ENCODE measurements at regions not wholly inside any gene's neighbourhood (a gene's known extent, or its start where the extent isn't known, plus 50 kb on each side); places are given as distances from the start of the nearest gene placed in this dataset.

DNA sequence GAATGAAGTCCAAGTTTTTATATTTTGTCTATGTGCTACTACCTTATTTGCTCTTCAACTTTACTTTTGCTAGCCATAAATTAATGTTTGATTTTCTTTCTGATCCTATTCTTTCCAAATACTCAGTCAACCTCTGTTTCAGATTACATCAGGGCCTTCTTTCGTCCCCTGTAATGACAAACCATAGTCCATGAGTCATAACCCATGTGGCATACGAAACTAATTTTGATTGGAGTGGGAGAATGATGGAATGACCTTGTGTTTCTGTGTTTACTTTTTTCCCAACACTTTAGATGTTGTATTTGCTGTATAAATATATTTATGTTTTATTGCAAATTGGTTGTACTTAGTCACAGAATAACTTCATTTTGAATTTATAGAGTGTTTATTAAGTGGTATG lies 1043.1 kb downstream of the DTWD2 start:
- peaks cover 15% of the 10 kb centered on the region for H3K9me3 Mint-ChIP-seq
- H3K27ac Mint-ChIP-seq = no peak overlapping the region
- H3K4me3 Mint-ChIP-seq = no peak overlapping the region
- no peak for DNase-seq (ENCODE audit: low spot score)
- no peaks in the 10 kb centered on the region for H3K36me3 Mint-ChIP-seq
- H3K4me1 Mint-ChIP-seq (ENCODE audit: low read depth in 2 of 2) = no peaks in the 10 kb centered on the region
- no peak for ATAC-seq
- H3K27me3 Mint-ChIP-seq = no peaks in the 10 kb centered on the region

DNA sequence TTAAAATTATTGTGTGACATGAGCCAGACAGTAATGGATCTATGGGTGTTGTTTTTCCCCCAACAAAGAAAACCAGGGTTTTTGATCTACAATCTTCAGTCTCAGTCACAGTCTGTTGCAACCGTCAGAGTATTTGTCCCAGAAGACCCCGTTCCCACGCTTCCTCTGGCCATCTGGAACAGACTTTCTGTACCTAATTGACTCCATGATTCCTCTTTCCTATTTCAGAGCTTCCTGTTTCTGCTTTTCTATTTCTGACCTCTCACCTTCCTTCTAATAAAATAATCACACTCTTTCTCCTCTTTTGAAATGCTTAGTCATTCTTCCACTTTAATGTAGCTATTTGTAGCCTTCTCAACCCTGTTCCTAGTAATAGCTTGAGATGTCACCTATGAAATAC lies 1044.8 kb downstream of the DTWD2 start:
- Mint-ChIP-seq H3K4me3 (no peak overlapping the region), H3K27ac (no peak overlapping the region), H3K36me3 (no peaks in the 10 kb centered on the region), H3K9me3 (peaks cover 10% of the 10 kb centered on the region), H3K4me1 (ENCODE audit: low read depth in 2 of 2) (no peaks in the 10 kb centered on the region), H3K27me3 (no peaks in the 10 kb centered on the region)
- no peak for ATAC-seq
- DNase-seq (ENCODE audit: low spot score) = no peak

DNA sequence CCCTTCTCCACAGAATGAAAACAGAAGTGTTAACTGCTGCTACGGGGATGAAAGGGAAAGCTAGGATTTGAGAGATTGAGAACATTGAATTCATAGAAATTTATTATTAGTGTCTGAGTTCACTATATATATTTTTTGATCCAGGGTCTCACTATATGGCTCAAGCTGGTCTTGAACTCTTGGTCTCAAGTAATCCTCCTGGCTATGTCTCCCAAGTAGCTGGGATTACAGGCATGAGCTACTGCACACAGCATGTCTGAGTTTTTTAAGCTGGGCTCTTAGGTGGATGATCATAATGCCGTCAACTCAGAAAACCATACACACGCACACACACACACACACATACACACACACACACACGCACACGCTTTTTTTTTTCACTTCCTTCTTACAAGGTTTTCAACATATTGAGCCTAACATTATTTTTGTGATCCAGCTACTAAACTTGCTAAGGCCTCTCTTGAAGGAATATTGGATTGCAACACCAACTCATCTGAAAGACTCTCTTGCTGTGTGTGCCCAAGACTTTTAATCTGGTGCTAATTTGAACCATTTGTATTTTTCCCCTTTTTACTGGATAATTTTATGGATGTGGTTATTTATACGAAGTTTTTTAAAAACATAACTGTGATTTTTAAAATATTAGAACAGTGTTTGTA lies 1045.4 kb downstream of the DTWD2 start:
- H3K27me3 Mint-ChIP-seq = no peaks in the 10 kb centered on the region
- H3K4me1 Mint-ChIP-seq (ENCODE audit: low read depth in 2 of 2) = no peaks in the 10 kb centered on the region
- no peak for DNase-seq (ENCODE audit: low spot score)
- H3K4me3 Mint-ChIP-seq = no peak overlapping the region
- H3K9me3 Mint-ChIP-seq = peaks cover 10% of the 10 kb centered on the region
- no peak overlapping the region for H3K27ac Mint-ChIP-seq
- no peak for ATAC-seq
- H3K36me3 Mint-ChIP-seq = no peaks in the 10 kb centered on the region

DNA sequence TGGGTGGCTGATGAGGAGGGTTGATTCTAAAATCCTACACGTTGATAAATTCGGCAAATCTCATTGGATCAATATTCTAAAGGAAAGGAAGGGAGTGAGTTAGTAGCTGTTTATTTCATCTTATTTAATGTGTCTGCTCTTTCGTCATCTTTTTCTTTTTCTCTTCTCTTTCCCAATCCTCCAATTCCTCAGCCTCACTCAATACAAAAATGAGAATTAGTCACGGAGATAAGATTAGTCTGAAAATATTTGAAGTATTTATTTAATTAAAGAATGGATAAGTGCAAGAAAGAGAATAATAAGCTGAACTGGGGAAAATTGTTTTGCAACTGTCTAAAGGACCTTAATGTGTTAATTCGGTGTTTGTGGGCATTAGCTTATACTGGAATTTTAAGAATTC lies 1095.1 kb downstream of the DTWD2 start:
- H3K4me3 Mint-ChIP-seq = no peak overlapping the region
- ATAC-seq = no peak

DNA sequence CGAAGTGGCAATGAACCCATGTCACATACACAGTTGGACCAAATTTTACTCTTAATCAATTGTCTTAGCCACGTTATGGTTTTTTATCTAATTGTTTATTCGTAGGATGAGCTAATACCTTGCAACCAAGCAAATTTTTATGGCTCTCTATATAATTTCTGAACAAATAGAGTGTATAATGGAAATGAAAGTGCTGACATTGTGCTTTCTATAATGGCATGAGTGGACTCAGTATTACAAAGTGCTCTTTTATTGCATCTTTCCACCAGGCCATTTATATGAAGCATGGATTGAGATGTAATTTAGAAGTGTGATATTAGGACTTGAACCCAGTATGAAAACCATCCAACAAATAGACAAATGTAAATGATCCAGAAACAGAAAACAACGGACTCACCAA lies 1096.0 kb downstream of the DTWD2 start:
- Mint-ChIP-seq H3K27ac (no peak overlapping the region), H3K4me1 (ENCODE audit: low read depth in 2 of 2) (no peaks in the 10 kb centered on the region), H3K27me3 (no peaks in the 10 kb centered on the region), H3K9me3 (peaks cover 13% of the 10 kb centered on the region), H3K4me3 (no peak overlapping the region), H3K36me3 (peaks cover 6% of the 10 kb centered on the region)
- DNase-seq (ENCODE audit: low spot score) (no peak), ATAC-seq (no peak)

More for the DNA sequence above, 1095.1 kb downstream of the DTWD2 start:
- Mint-ChIP-seq H3K27ac (no peak overlapping the region), H3K9me3 (peaks cover 9% of the 10 kb centered on the region), H3K27me3 (no peaks in the 10 kb centered on the region), H3K4me1 (ENCODE audit: low read depth in 2 of 2) (no peaks in the 10 kb centered on the region), H3K36me3 (no peaks in the 10 kb centered on the region)
- DNase-seq (ENCODE audit: low spot score) = no peak

DNA sequence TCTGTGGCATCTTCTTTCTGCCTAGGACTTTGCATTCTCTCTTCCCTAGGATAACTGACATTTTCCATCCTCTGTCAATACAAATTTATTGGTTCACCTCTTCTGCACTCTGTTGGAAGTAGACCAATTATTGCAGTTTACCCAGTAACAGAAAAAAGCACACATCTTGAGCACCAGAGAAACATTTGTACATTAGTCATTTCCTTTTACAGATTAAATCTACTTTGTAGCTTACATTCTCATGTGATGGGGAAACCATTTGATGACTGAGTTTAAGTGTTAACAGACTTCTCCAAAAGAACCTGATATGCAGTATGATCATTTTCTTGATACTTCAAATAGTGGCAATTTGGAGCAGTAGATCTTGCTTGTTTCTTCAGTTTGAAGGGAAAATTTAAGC lies 1098.8 kb downstream of the DTWD2 start:
- Mint-ChIP-seq H3K36me3 (peaks cover 6% of the 10 kb centered on the region), H3K4me3 (peak overlapping the region; percentile 11), H3K4me1 (ENCODE audit: low read depth in 2 of 2) (no peaks in the 10 kb centered on the region), H3K27me3 (no peaks in the 10 kb centered on the region), H3K9me3 (peaks cover 8% of the 10 kb centered on the region), H3K27ac (no peak overlapping the region)
- ATAC-seq (no peak), DNase-seq (ENCODE audit: low spot score) (no peak)

DNA sequence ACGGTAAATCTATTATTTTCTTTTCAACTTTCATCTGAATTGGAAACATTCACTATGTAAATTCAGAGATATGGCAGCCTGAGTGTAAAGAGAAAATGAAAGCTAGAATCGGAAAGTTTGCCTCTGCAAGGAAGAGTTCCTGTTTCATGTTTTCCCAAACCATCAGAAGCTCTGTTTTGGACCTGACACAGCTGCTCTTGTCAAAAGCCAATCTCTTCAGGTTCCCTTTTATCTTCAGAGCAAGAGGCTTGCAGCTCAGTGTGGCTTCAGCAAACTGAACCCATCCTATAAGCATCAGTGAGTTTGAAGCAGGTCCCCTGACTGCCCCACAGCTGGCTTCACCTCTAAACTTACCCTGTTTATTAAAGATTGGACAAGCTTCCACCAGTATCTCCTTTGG lies 1099.7 kb downstream of the DTWD2 start:
- Mint-ChIP-seq H3K4me1 (ENCODE audit: low read depth in 2 of 2) (no peaks in the 10 kb centered on the region), H3K27me3 (no peaks in the 10 kb centered on the region), H3K9me3 (peaks cover 10% of the 10 kb centered on the region), H3K4me3 (peak overlapping the region; percentile 13), H3K27ac (no peak overlapping the region), H3K36me3 (peaks cover 6% of the 10 kb centered on the region)
- ATAC-seq (no peak), DNase-seq (ENCODE audit: low spot score) (no peak)

DNA sequence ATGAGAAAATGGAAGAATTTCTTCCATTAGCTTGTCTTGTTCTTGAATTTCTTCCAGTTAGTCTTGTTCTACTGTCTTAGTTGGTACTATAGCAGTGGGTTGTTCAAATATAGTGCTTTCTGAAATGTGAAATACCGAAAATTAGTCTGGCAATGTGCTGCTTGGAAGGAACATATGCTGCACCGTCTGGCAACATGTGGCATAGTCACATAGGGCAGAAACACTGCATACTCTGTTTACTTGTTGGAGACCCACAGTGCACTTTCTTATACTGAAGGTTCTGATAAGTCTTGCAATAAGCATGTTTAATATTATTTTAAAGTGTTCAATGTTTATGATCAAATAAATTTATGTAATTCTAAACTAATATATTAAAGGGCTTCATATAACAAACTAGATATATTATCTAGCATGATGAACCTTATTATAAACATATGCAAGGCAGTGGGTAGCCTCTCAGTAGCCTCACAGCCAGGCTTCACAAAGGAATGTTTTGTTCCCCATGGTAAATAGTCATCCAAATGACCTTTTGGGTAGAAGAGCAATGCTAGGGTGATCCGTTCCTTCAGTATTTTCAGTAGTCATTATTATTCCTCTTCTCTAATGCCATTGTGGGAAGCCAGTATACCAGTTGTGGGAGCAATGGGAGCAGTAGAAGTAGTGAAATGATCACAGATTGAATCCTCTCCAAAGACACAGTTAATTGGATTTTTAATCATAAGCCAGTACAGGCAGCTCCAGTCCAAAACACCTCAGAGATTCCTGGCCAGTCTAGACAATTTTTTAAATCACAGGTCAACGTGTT lies 1106.7 kb downstream of the DTWD2 start:
- Mint-ChIP-seq H3K4me3 (no peak overlapping the region), H3K27me3 (no peaks in the 10 kb centered on the region), H3K9me3 (peaks cover 10% of the 10 kb centered on the region), H3K27ac (no peak overlapping the region), H3K4me1 (ENCODE audit: low read depth in 2 of 2) (no peaks in the 10 kb centered on the region), H3K36me3 (no peaks in the 10 kb centered on the region)
- ATAC-seq = no peak
- no peak for DNase-seq (ENCODE audit: low spot score)

DNA sequence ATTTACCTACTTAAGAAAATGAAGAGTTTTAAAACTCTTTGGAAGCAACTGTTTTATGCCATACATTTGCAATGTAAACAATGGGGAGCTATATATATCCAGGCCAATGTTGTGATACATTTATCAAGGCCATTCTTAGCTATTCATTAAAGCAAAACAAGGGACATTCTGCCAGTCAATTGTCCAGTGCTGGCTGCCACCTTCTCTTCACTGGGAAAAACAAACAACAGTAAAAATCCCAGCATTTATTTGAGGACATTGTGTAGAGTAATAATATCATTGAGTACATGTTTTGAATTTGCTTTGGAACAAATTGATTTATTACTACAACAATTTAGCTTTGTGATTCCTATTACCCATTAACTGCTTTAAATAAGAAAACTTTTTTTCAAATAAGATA lies 1107.4 kb downstream of the DTWD2 start:
- no peak overlapping the region for H3K27ac Mint-ChIP-seq
- H3K9me3 Mint-ChIP-seq = peaks cover 10% of the 10 kb centered on the region
- no peaks in the 10 kb centered on the region for H3K27me3 Mint-ChIP-seq

DNA sequence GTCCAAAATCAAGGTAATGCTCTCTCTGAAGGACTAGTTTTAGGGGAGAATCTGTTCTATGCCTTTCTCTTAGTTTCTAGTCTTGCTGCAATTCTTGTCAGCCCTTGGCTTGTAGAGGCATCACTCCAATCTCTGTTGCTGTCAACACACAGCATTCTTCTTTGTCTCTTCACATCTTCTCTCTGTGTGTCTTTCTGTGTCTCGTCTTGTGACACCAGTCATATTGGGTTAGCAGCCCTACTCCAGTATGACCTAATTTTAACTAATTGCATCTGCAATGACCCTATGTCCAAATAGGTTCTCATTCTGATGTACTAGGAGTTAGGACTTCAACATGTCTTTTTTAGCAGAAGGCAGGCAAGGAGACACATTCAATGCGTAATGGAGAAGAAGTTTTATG lies 1110.6 kb downstream of the DTWD2 start:
- Mint-ChIP-seq H3K4me1 (ENCODE audit: low read depth in 2 of 2) (no peaks in the 10 kb centered on the region), H3K36me3 (no peaks in the 10 kb centered on the region), H3K27me3 (no peaks in the 10 kb centered on the region), H3K27ac (no peak overlapping the region), H3K4me3 (no peak overlapping the region), H3K9me3 (peaks cover 6% of the 10 kb centered on the region)
- ATAC-seq (no peak), DNase-seq (ENCODE audit: low spot score) (no peak)

More for the DNA sequence above, 1107.4 kb downstream of the DTWD2 start:
- H3K36me3 Mint-ChIP-seq = no peaks in the 10 kb centered on the region
- DNase-seq (ENCODE audit: low spot score) = no peak
- no peak for ATAC-seq
- no peak overlapping the region for H3K4me3 Mint-ChIP-seq
- no peaks in the 10 kb centered on the region for H3K4me1 Mint-ChIP-seq (ENCODE audit: low read depth in 2 of 2)

DNA sequence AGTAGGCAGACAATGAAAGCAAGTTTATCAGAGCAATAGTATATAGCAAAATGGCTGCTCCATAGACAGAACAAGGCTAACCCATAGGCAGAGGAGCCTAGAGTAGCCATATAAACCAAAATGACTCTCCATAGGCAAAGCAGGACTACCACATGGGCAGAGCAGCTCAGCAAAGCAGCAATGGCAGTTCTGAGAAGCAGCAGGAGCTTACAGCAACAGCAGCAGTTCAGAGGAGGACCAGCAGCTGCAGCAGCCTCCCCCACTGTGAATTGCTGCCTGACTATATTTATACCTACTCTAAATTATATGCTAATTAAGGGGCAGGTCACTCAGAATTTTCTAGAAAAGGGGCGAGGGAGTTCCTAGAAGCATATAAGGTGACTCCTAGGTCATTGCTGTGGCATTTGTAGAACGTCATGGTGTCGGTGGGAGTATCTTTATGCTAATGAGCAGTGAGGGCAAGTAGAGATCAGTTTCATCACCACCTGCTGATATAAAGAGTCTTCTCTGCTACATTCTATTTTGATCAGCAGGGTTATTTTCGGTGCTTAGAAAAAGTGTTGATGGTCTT lies 1115.5 kb downstream of the DTWD2 start:
- no peaks in the 10 kb centered on the region for H3K27me3 Mint-ChIP-seq
- H3K36me3 Mint-ChIP-seq = no peaks in the 10 kb centered on the region
- H3K4me1 Mint-ChIP-seq (ENCODE audit: low read depth in 2 of 2) = no peaks in the 10 kb centered on the region
- H3K27ac Mint-ChIP-seq = no peak overlapping the region
- no peak for ATAC-seq
- no peak for DNase-seq (ENCODE audit: low spot score)
- H3K9me3 Mint-ChIP-seq = peaks cover 7% of the 10 kb centered on the region
- no peak overlapping the region for H3K4me3 Mint-ChIP-seq

DNA sequence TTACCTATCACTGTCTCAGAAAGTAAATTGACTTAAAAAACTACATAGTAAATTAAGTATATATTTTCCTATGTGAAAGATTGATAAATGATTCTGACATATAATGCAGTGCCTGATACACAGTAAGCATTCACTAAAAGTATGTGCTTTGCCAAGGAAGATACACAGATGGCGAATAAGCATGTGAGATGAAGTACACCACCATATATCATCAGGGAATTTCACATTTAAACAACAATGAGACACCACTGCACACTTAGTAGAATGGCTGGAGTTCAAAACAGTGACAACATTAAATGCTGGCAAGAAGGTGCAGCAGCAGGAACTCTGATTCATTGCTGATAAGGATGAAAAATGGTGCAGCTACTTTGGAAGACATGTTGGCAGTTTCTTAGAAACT lies 1118.8 kb downstream of the DTWD2 start:
- Mint-ChIP-seq H3K4me1 (ENCODE audit: low read depth in 2 of 2) (no peaks in the 10 kb centered on the region), H3K27me3 (no peaks in the 10 kb centered on the region), H3K9me3 (peaks cover 8% of the 10 kb centered on the region), H3K27ac (no peak overlapping the region), H3K36me3 (no peaks in the 10 kb centered on the region), H3K4me3 (no peak overlapping the region)
- ATAC-seq = no peak
- DNase-seq (ENCODE audit: low spot score) = no peak

DNA sequence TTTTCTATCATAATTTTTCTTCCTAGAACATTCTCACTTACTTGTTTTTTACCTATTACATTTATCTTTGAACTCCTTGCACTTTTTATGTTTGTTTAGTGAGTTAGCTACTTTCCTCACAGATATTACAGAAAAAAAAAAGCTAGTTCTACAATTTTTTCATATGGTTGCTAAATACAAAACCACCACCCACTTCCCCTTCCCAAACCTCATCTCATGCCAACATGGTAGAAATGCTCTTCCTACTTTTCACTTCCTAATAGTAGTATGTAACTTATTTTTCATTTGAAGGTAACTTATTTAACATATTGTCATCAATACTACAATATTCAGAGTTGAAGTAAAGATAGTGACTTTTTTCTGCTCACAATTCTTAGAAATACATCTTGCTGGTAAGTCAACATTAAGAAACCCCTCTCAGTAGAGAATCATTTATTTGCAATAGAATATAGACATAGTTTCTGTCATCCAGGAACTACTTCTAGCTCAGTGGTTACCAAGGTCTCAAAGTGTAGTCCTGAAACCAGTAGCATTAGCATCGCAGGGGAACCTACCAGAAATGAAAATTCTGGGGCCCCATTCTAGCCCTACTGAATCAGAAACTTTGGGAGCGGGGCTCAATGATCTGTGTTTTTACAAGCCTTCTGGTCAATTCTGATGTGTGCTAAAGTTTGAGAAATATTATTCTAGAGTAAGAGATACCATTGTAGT lies 1124.6 kb downstream of the DTWD2 start:
- Mint-ChIP-seq H3K9me3 (peaks cover 11% of the 10 kb centered on the region), H3K27me3 (no peaks in the 10 kb centered on the region), H3K36me3 (no peaks in the 10 kb centered on the region), H3K4me3 (no peak overlapping the region), H3K27ac (no peak overlapping the region), H3K4me1 (ENCODE audit: low read depth in 2 of 2) (no peaks in the 10 kb centered on the region)
- ATAC-seq = no peak
- DNase-seq (ENCODE audit: low spot score) = no peak

DNA sequence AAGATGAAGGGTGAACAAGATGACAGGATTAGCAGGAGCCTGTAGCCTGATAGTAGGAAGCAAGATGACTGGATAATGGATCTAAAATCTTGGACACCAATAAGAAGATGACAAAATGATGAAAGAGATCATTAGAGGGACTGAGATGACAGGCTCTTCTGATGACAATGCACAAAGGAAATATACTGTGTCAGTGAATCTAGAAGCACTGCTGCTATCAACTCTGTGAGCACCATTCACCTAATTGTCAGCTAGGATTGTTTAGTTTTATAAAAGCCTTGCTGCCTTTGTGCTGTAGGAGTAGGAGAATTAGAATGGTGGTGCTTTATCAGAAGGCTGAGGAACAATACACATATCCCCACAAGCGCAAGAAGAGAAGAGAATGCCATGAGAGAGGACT lies 1127.8 kb downstream of the DTWD2 start:
- Mint-ChIP-seq H3K36me3 (peaks cover 6% of the 10 kb centered on the region), H3K9me3 (peaks cover 23% of the 10 kb centered on the region), H3K4me3 (no peak overlapping the region), H3K27ac (no peak overlapping the region), H3K4me1 (ENCODE audit: low read depth in 2 of 2) (no peaks in the 10 kb centered on the region), H3K27me3 (no peaks in the 10 kb centered on the region)
- ATAC-seq (no peak), DNase-seq (ENCODE audit: low spot score) (no peak)
